HG03097 (cell line): ENCODE measurements at regions not wholly inside any gene's neighbourhood (a gene's known extent, or its start where the extent isn't known, plus 50 kb on each side); places are given as distances from the start of the nearest gene placed in this dataset.
"Not testable (repeated sequence)": the region's sequence is repeated elsewhere in the genome, so short reads cannot be mapped to it uniquely, and the experiment has no call there.

ENCODE experiments used
- ATAC-seq: cut with Tn5 transposase; IDR thresholded peaks from one replicate; pipeline ENCODE4 v1.9.1; 2021; ENCODE audit not compliant: unreplicated experiment, low FRiP score

DNA sequence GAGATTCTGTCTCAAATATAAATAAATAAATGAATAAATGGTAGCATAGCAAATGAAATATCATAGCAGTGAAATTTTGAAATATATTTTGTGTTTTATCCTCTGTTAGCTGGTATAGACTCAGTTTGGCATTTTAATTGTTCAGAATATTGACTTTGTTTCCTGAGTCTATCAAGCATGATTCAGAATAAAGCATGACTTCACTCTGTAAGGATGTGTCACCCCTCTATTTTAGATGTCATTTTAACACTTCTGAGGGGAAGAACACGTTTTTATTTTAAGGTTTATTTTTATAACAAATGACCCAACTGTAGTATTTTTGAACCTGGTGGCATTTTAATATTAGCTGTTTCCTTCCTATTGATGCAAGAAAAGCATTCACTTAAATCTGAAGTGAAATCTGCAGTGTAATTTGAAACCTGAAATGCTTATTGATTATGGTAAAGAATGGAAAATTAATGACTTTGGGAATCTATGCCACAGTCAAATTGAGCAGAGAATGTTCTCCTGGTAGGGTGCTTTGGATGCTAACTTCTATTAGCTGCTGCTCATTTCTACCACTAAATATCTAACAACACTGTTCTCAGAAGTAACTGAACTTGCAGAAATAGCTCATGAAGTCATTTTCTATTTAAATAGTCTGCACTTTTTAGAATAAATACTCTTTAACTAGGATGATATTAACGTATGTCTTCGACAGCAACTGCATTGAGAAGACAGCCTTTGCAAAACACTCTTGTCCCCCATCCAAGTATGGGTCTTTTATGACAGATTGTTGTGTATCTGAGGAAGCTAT lies 114.2 kb downstream of the SOX4 start:
- no peak for ATAC-seq

DNA sequence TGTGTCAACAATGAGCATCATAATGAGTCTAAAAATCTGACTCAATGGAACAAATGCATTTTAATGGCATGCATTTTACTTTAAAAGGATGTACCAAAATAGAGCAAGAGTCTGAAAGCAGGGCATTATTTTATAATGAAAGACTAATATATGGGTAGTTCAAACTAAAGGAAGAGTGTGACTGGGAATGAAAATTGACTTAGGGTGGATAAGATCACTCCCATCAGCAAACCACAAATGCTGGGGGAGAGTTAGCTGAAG lies 114.7 kb downstream of the SOX4 start:
- ATAC-seq = no peak

DNA sequence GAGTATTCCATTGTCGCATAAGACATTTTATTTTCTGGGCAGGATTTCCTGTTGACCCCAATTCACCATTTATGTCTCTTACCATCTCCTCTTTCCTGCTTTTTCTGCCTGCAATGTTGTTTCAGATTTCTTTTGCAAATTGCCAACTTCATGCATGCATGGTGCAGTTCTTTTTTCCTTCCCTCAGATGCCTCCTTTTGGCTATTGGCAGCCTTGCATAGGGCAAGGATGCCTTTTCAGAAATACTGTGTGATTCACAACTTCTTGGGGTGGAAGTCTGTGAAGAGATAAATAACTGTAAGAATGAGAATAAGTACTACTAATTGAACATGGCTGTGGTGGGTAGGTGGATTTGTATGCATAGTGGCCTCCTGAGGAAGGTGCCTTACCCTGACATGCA lies 116.7 kb downstream of the SOX4 start:
- no peak for ATAC-seq

GRCh38 chr6:21710908-21711627 lies 117.5 kb downstream of the SOX4 start:
- ATAC-seq = no peak

GRCh38 chr6:21712213-21712612 lies 118.7 kb downstream of the SOX4 start:
- no peak for ATAC-seq

DNA sequence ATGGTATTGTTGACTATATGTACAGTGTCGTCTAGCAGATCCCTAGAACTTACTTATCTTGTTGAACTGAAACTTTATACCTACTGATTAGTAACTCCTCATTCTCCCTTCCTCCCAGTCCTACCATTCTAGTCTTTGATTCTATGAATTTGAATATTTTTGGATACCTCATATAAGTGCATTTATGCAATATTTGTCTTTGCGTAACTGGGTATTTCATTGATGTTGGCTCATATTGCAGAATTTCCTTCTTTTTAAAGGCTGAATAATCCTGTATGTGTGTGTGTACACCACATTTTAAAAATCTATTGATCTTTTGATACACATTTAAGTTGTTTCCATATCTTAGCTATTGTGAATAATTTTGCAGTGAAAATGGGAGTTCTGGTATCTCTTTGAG lies 119.9 kb downstream of the SOX4 start:
- ATAC-seq = no peak

GRCh38 chr6:21715180-21715579 lies 121.6 kb downstream of the SOX4 start:
- no peak for ATAC-seq

DNA sequence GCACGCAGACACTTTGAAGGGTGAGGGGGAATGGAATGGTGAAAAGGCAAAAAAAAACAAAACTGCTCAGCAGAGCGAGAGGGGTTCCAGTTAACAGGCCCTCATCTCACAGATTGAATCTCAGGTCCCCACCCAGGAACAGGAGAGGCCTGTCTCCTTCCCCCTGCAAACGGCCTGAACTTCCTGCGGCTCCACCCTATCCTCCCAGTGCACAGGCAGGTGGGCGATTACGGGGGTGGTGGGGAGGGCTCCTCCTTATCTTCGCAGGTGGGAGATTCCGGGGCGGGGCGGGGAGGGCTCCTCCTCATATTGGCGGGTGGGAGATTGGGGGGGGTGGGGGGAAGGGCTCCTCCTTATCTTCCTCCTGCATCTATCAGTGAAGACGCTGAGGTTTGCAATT lies 129.0 kb downstream of the SOX4 start:
- ATAC-seq = no peak

- ATAC-seq = no peak
Observed at GRCh38 chr6:21726676-21727075, 133.1 kb downstream of the SOX4 start.

DNA sequence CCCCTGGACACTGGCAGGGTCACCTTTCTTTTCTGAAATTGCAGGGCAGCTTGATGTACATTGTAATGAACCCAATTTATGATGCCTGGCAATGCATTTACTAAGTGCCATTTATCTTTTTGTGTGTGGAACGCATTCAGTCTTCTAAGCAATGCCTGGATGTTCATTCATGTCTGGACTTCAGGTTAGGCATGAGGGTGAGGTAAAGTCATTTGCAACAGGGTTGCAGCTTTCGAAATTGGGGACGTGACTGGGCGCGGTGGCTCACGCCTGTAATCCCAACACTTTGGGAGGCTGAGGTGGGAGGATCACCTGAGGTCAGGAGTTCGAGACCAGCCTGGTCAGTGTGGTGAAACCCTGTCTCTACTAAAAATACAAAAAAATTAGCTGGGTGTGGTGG lies 134.6 kb downstream of the SOX4 start:
- ATAC-seq = no peak

GRCh38 chr6:21729431-21729830 lies 135.9 kb downstream of the SOX4 start:
- ATAC-seq = no peak

DNA sequence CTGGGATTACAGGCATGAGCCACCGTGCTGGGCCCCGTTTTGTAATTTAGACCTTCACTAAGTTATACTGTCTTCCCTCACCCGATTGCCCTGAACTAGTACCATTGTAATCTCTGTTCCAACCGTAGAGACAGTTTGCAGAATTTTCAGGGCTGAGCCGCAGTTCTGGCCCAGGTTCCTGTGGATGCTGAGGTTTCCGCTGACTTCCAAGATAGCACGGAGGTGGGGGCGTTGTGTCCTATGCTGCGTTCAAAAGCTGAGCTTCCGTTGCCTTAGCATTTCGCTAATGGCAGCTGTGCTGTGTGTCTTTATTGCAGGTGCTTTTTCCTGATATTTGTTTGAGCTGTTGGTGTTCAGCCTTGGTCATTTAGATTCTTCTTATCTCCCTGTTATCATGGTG lies 137.0 kb downstream of the SOX4 start:
- no peak for ATAC-seq

GRCh38 chr6:21731411-21732031 lies 138.0 kb downstream of the SOX4 start:
- no peak for ATAC-seq

GRCh38 chr6:21732032-21732730 lies 138.6 kb downstream of the SOX4 start:
- ATAC-seq = not testable (repeated sequence)

- no peak for ATAC-seq
Observed at GRCh38 chr6:21732731-21733130, 139.2 kb downstream of the SOX4 start.

- no peak for ATAC-seq
Observed at GRCh38 chr6:21733311-21733710, 139.8 kb downstream of the SOX4 start.

DNA sequence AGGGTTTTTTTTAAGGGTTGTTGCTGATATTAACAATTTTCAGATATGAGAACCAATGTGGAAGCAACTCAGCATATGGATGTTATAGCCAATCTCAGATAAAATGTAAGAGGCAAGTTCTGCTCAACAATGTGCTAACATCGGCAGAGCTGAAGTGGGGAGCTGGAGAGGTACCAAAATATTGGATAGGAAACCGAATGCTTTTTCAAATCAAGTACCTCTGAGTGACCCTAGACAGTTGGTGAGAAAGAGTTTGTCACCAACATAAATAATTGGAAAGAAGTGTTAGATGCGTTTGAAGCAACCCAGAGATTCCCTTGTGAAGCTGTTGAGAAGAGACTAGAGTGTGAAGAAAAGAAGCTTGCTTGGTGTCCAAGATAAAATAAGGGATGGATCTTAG lies 140.7 kb downstream of the SOX4 start:
- no peak for ATAC-seq

GRCh38 chr6:21738180-21739094 lies 144.9 kb downstream of the SOX4 start:
- no peak for ATAC-seq

DNA sequence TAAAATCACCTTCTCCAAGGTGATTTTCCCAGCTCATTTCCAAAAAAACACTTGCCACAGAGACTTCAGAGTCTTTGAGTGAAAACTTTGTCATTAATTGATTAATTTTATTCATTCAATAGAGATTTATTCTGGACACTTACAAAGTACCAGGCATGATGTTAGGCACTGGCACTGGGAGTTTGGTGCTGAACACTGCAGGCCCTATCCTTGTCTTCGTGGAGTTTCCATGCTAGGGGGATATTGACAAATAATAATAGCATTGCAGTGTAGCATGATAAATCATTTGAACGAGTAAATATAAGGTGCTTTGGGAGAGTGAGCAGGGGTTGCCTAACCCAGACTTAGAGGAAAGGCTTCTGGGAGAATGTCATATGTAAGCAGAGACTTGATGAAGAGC lies 145.7 kb downstream of the SOX4 start:
- ATAC-seq = no peak

DNA sequence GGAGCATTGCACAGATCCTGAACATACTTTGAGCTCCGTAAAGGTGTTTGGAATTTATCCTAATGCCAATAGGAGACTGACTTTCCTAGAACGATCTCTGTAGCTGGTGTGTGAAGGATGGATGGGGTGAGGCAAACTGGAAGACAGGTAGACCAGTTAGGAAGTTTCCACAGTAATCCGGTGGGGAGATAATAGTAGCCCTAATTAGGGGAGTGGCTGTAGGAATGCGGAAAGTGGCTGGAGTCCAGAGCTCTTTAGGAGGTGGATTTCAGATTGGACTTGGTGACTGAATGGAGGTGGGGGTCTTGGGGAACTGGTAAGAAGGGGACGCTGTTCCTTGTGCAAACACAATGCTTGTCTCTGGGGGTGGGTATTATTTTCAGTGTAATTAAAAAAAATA lies 146.3 kb downstream of the SOX4 start:
- no peak for ATAC-seq
